Osteocyte (in vitro differentiated cells): ENCODE measurements at regions not wholly inside any gene's neighbourhood (a gene's known extent, or its start where the extent isn't known, plus 50 kb on each side); places are given as distances from the start of the nearest gene placed in this dataset.

Source experiments
- DNase-seq: peaks from one replicate; pipeline ENCODE4 v3.0.0; 2021; ENCODE audit warnings: mixed read lengths; ENCODE audit not compliant: unreplicated experiment; ENCODE audit errors: extremely low spot score
- H3K27ac Mint-ChIP-seq: one replicate; pipeline ENCODE4 v1.8.0; 2021; ENCODE audit warnings: mild to moderate bottlenecking, mixed read lengths; ENCODE audit not compliant: unreplicated experiment
- H3K27me3 Mint-ChIP-seq: one replicate; pipeline ENCODE4 v1.8.0; 2021; ENCODE audit warnings: mixed read lengths; ENCODE audit not compliant: unreplicated experiment
- H3K36me3 Mint-ChIP-seq: one replicate; pipeline ENCODE4 v1.8.0; 2021; ENCODE audit warnings: mixed read lengths; ENCODE audit not compliant: unreplicated experiment
- H3K4me1 Mint-ChIP-seq: one replicate; pipeline ENCODE4 v1.8.0; 2021; ENCODE audit warnings: mixed read lengths; ENCODE audit not compliant: unreplicated experiment
- H3K4me3 Mint-ChIP-seq: one replicate; pipeline ENCODE4 v1.8.0; 2021; ENCODE audit warnings: mild to moderate bottlenecking, moderate library complexity, mixed read lengths; ENCODE audit not compliant: unreplicated experiment
- H3K9me3 Mint-ChIP-seq: one replicate; pipeline ENCODE4 v1.8.0; 2021; ENCODE audit warnings: mixed read lengths; ENCODE audit not compliant: unreplicated experiment
- CTCF ChIP-seq: fragments of 200-600 bp; sonication (generic); IDR thresholded peaks from 2 replicates; pipeline ENCODE4 v1.5.0; 2021; ENCODE audit warnings: antibody characterized with exemption, mild to moderate bottlenecking, moderate library complexity

DNA sequence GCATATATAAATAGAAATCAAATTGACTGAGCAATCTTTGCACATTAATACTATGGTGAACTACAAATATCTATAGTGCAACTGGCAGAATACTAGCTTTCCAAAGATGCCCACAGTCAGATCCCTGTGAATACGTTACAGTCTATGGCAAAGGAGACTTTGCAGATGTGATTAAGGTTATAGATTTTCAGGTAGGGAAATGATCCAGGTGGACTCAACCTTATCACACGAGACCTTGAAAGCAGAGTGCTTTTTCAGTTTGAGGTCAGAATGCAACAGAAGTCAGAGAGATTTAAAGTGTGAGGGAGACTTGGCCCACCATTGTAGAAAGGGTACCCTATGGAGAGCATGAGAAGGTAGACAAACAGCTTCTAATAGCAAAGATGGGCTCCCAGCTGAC, 122.6 kb downstream of the TRIB2 start:
- Mint-ChIP-seq H3K36me3 (no peaks in the 10 kb centered on the region), H3K27ac (no peak overlapping the region), H3K4me1 (no peaks in the 10 kb centered on the region), H3K27me3 (no peaks in the 10 kb centered on the region), H3K9me3 (no peaks in the 10 kb centered on the region), H3K4me3 (no peak overlapping the region)
- no peak for DNase-seq
- no peak for TF ChIP-seq CTCF

DNA sequence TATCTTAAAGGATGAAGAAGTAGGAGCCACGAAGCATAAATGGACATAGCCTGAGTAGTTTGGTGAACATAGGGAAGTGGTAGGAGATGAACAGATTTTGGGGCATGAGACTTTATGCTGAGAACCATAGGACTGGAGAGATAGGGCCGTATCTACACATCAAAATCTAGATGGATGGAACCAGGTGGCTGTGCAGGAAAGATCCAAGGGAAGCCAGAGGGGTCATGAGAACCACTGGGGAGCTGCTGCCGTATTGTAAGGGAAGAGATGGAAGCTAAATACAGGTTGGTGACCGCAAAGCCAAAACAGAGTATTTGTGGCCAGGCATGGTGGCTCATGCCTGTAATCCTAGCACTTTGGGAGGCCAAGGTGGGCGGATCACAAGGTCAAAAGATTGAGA, 124.3 kb downstream of the TRIB2 start:
- H3K4me1 Mint-ChIP-seq: no peaks in the 10 kb centered on the region
- no peaks in the 10 kb centered on the region for H3K9me3 Mint-ChIP-seq
- H3K27ac Mint-ChIP-seq: no peak overlapping the region
- TF ChIP-seq CTCF: no peak
- no peak for DNase-seq
- H3K4me3 Mint-ChIP-seq: no peak overlapping the region
- H3K36me3 Mint-ChIP-seq: no peaks in the 10 kb centered on the region
- no peaks in the 10 kb centered on the region for H3K27me3 Mint-ChIP-seq

GRCh38 chr2:12842917-12843316, 126.2 kb downstream of the TRIB2 start:
- Mint-ChIP-seq H3K27ac (no peak overlapping the region), H3K9me3 (no peaks in the 10 kb centered on the region), H3K4me3 (no peak overlapping the region), H3K4me1 (no peaks in the 10 kb centered on the region), H3K27me3 (no peaks in the 10 kb centered on the region), H3K36me3 (no peaks in the 10 kb centered on the region)
- no peak for TF ChIP-seq CTCF
- no peak for DNase-seq

DNA sequence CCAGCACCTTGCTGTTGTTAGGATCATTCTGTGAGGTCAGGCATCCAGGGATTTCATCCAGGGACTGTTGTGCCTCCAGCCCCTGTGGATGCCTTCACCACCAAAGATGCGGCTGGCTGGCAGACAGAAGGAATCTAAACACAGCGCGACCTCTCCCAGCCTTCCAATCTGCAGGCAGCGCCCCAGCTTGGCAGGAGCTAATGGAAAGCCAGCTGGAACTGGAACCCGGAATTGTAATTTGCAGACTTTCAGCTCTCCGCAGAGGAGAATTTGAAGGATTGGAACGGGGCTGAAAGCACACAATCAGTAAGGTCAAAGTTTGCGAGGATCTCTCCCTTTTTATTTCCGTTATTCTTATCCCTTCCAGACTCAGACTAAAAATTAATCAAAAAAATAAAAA, 127.8 kb downstream of the TRIB2 start:
- H3K9me3 Mint-ChIP-seq: no peaks in the 10 kb centered on the region
- no peaks in the 10 kb centered on the region for H3K4me1 Mint-ChIP-seq
- no peak overlapping the region for H3K27ac Mint-ChIP-seq
- H3K36me3 Mint-ChIP-seq: no peaks in the 10 kb centered on the region
- no peaks in the 10 kb centered on the region for H3K27me3 Mint-ChIP-seq
- no peak overlapping the region for H3K4me3 Mint-ChIP-seq
- no peak for TF ChIP-seq CTCF
- no peak for DNase-seq

- DNase-seq: no peak
- H3K9me3 Mint-ChIP-seq: no peaks in the 10 kb centered on the region
- no peak overlapping the region for H3K27ac Mint-ChIP-seq
- no peaks in the 10 kb centered on the region for H3K27me3 Mint-ChIP-seq
- TF ChIP-seq CTCF: no peak
- no peak overlapping the region for H3K4me3 Mint-ChIP-seq
- H3K4me1 Mint-ChIP-seq: no peaks in the 10 kb centered on the region
- H3K36me3 Mint-ChIP-seq: no peaks in the 10 kb centered on the region
Observed at GRCh38 chr2:12847694-12848575, 131.2 kb downstream of the TRIB2 start.
